Gastrocnemius medialis (tissue), 4 donors: ENCODE measurements at regions not wholly inside any gene's neighbourhood (a gene's known extent, or its start where the extent isn't known, plus 50 kb on each side); places are given as distances from the start of the nearest gene placed in this dataset.

Experiments used
- ATAC-seq, 2 donors: fragments of 150-250 bp; one replicate each; pipeline ENCODE4 v1.9.1; 2016
- DNase-seq, 2 donors: peaks; one replicate each; pipeline ENCODE4 v3.0.0-alpha.2; 2019
- H3K27ac ChIP-seq, 4 donors: fragments of 200-600 bp; sonication (generic); 1 replicate in 1 of 4; 2 replicates in 3 of 4; pipeline ENCODE4 v1.5.1; 2016 to 2018; ENCODE audit warnings: mild to moderate bottlenecking in 2 of 4, moderate library complexity in 1 of 4
- H3K27me3 ChIP-seq, 3 donors: fragments of 200-600 bp; sonication (generic) in 2 of 3; 1 replicate in 1 of 3; 2 replicates in 2 of 3; pipeline versions ENCODE4 v1.5.1 to v1.6.0; 2016 to 2019; ENCODE audit warnings: mild to moderate bottlenecking in 1 of 3, moderate library complexity in 1 of 3
- H3K36me3 ChIP-seq, 2 donors: fragments of 200-600 bp; sonication (generic) in 1 of 2; one replicate each; pipeline ENCODE4 v1.5.1; 2017 to 2018
- H3K4me1 ChIP-seq, 2 donors: fragments of 200-600 bp; sonication (generic) in 1 of 2; one replicate each; pipeline ENCODE4 v1.5.1; 2016 to 2017; ENCODE audit warnings: mild to moderate bottlenecking in 2 of 2
- H3K4me3 ChIP-seq, 4 donors: fragments of 200-600 bp; sonication (generic) in 3 of 4; 1 replicate in 1 of 4; 2 replicates in 3 of 4; pipeline ENCODE4 v1.5.1; 2016 to 2019; ENCODE audit warnings: mild to moderate bottlenecking in 2 of 4
- H3K9me3 ChIP-seq, 3 donors: fragments of 200-600 bp; sonication (generic) in 2 of 3; 1 replicate in 1 of 3; 2 replicates in 2 of 3; pipeline ENCODE4 v1.5.1; 2016 to 2019
- CTCF ChIP-seq, 5 experiments: fragments of 450-650 bp in 3 of 5; fragments of 200-600 bp in 2 of 5; sonication (generic) in 2 of 5; IDR thresholded peaks in 4 of 5; conservative IDR thresholded peaks in 1 of 5; 1 replicate in 4 of 5; 2 replicates in 1 of 5; pipeline ENCODE4 v1.5.1; 2016 to 2019; ENCODE audit warnings: antibody characterized with exemption in 5 of 5, mild to moderate bottlenecking in 3 of 5, moderate library complexity in 3 of 5
- POLR2A ChIP-seq, 2 donors: fragments of 450-650 bp; IDR thresholded peaks; one replicate each; pipeline ENCODE4 v1.6.1; 2017; ENCODE audit warnings: antibody characterized with exemption in 2 of 2, mild to moderate bottlenecking in 2 of 2, moderate library complexity in 2 of 2
- in situ Hi-C, 4 donors: fragments of 200-750 bp; cut with MboI; loops; one replicate each; pipeline versions ENCODE4 v1.15.0 to v1.8.0; 2017; ENCODE audit warnings: low sequenced_read_pairs in 4 of 4
- intact Hi-C: fragments of 100-400 bp; cut with DNase I; formaldehyde crosslinking; loops from one replicate; pipeline ENCODE4 v1.15.1; 2023; ENCODE audit warnings: low total_unique reads

- ATAC-seq (no peak), DNase-seq (no peak)
- in situ Hi-C loops: no loop called here
- intact Hi-C loops: no loop called here
- no peaks in the 10 kb centered on the region for H3K4me1 ChIP-seq
- no peak overlapping the region for H3K4me3 ChIP-seq
- no peaks in the 10 kb centered on the region for H3K27me3 ChIP-seq
- H3K27ac ChIP-seq: no peak overlapping the region
- no peaks in the 10 kb centered on the region for H3K9me3 ChIP-seq
- TF ChIP-seq POLR2A (IDR thresholded peaks at IDR 0.05) (no peak), CTCF (IDR thresholded peaks at IDR 0.05 in 4 of 5, conservative IDR thresholded peaks at IDR 0.05 in 1 of 5) (no peak)
- H3K36me3 ChIP-seq: no peaks in the 10 kb centered on the region
Measured at GRCh38 chr16:26531290-26531730, 535.4 kb upstream of the C16orf82 start.

DNA sequence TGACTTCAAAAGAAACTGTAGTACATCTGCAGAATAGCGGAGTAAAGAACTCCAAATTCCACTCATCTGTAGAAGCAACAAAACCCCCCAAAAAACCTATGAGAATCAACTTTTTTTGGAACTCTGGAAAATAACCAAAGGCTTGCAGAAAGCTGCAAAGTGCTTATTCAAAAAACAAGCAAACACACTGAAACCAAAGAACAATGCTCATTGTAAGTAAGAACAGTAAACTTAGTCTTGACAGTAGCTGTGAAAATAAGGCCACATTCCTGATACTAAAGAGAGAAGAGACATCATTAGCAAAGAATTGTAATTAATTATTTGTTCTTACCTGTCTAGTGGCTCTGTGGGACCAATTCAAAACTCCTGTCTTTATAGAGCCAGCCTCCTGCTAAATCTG is 534.3 kb upstream of the C16orf82 start:
- Histone ChIP-seq H3K36me3 (no peaks in the 10 kb centered on the region), H3K4me1 (no peaks in the 10 kb centered on the region), H3K9me3 (no peaks in the 10 kb centered on the region), H3K27me3 (no peaks in the 10 kb centered on the region), H3K27ac (no peak overlapping the region), H3K4me3 (no peak overlapping the region)
- ATAC-seq: no peak
- TF ChIP-seq POLR2A (IDR thresholded peaks at IDR 0.05): no peak
- TF ChIP-seq CTCF (IDR thresholded peaks at IDR 0.05 in 4 of 5, conservative IDR thresholded peaks at IDR 0.05 in 1 of 5): no peak
- DNase-seq: no peak
- intact Hi-C loops: no loop called here
- in situ Hi-C loops: no loop called here

GRCh38 chr16:26542198-26542597 is 524.5 kb upstream of the C16orf82 start:
- in situ Hi-C loops (no loop called here), intact Hi-C loops (no loop called here)
- no peaks in the 10 kb centered on the region for H3K36me3 ChIP-seq

DNA sequence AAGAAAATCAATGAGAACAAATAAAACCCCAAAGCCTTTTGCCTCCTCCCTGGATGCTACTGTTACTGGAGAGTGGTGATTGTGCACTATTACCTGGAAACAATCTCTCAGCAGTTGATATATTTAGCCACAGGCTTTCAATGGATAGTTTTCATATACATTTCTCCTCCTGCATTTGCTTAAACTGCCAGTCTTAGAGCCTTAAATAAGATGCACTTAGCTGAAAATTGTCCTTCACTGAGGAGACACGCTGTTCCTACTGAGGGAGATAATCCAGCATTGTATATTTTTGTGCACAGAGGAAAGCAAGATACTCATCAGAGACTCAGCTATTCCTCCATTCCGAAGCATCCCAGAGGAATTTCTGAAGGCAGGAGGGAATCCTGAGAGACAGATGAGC is 520.2 kb upstream of the C16orf82 start:
- ATAC-seq (no peak), DNase-seq (no peak)
- TF ChIP-seq POLR2A (IDR thresholded peaks at IDR 0.05): no peak
- TF ChIP-seq CTCF (IDR thresholded peaks at IDR 0.05 in 4 of 5, conservative IDR thresholded peaks at IDR 0.05 in 1 of 5): no peak
- H3K9me3 ChIP-seq: no peaks in the 10 kb centered on the region
- in situ Hi-C loops (no loop called here), intact Hi-C loops (no loop called here)
- no peak overlapping the region for H3K4me3 ChIP-seq
- no peaks in the 10 kb centered on the region for H3K4me1 ChIP-seq
- no peaks in the 10 kb centered on the region for H3K27me3 ChIP-seq
- H3K36me3 ChIP-seq: no peaks in the 10 kb centered on the region
- H3K27ac ChIP-seq: no peak overlapping the region

More at GRCh38 chr16:26542198-26542597, 524.5 kb upstream of the C16orf82 start:
- DNase-seq (no peak), ATAC-seq (no peak)
- no peak overlapping the region for H3K27ac ChIP-seq
- TF ChIP-seq POLR2A (IDR thresholded peaks at IDR 0.05): no peak
- TF ChIP-seq CTCF (IDR thresholded peaks at IDR 0.05 in 4 of 5, conservative IDR thresholded peaks at IDR 0.05 in 1 of 5): no peak
- no peaks in the 10 kb centered on the region for H3K4me1 ChIP-seq
- H3K27me3 ChIP-seq: no peaks in the 10 kb centered on the region
- no peaks in the 10 kb centered on the region for H3K9me3 ChIP-seq
- H3K4me3 ChIP-seq: no peak overlapping the region

GRCh38 chr16:26547681-26548080 is 519.0 kb upstream of the C16orf82 start:
- intact Hi-C loops (no loop called here), in situ Hi-C loops (no loop called here)
- no peak overlapping the region for H3K27ac ChIP-seq
- no peaks in the 10 kb centered on the region for H3K9me3 ChIP-seq
- no peak for TF ChIP-seq CTCF (IDR thresholded peaks at IDR 0.05 in 4 of 5, conservative IDR thresholded peaks at IDR 0.05 in 1 of 5)
- TF ChIP-seq POLR2A (IDR thresholded peaks at IDR 0.05): no peak
- DNase-seq (no peak), ATAC-seq (no peak)
- H3K4me3 ChIP-seq: no peak overlapping the region
- H3K36me3 ChIP-seq: no peaks in the 10 kb centered on the region
- no peaks in the 10 kb centered on the region for H3K27me3 ChIP-seq
- no peaks in the 10 kb centered on the region for H3K4me1 ChIP-seq
